GM19395 (cell line): ENCODE measurements at regions not wholly inside any gene's neighbourhood (a gene's known extent, or its start where the extent isn't known, plus 50 kb on each side); places are given as distances from the start of the nearest gene placed in this dataset.

ENCODE experiments used
- ATAC-seq: cut with Tn5 transposase; IDR thresholded peaks from one replicate; pipeline ENCODE4 v1.9.1; 2021; ENCODE audit warnings: mild to moderate bottlenecking, moderate library complexity; ENCODE audit not compliant: unreplicated experiment

GRCh38 chr13:105957769-105958438 lies 577.6 kb downstream of the EFNB2 start:
- no peak for ATAC-seq

DNA sequence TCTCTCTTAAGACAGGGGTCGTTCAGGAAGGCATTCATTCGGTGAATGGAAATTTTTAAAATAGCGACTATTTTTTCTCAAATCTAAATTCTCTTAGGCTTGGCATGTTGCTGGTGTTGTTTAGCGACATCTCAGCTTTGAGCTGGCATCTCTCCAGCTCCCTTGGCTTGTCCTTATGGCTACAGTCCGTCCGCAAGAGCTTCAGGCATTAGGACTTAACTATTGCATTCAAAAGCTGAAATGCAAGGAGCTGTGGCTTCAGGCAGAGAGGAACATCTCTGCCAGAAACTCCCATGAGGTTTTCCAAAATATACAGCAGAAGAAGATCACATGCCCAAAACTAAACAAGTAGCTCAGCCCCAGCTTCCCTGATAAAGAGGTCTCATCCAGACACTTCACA lies 578.5 kb downstream of the EFNB2 start:
- no peak for ATAC-seq

DNA sequence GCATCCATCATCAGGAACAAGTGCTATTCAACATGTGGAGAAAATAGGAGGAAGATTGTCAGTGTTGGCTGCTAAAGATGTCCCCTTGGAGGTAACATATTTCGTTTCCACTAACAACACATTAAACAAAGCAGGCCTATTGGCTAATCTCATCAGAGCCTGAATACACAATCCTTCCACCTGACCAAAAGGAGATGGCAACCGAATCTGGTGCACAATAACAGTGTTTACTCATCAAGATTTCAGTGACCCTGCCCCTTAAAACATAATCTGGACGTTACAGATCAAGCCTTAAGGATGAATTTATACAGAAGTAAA lies 582.5 kb downstream of the EFNB2 start:
- no peak for ATAC-seq

GRCh38 chr13:105952233-105952972 lies 583.1 kb downstream of the EFNB2 start:
- ATAC-seq, result peak; percentile 71

- ATAC-seq, result no peak
Observed at GRCh38 chr13:105948143-105948542, 587.3 kb downstream of the EFNB2 start.

GRCh38 chr13:105940882-105941281 lies 594.6 kb downstream of the EFNB2 start:
- no peak for ATAC-seq

DNA sequence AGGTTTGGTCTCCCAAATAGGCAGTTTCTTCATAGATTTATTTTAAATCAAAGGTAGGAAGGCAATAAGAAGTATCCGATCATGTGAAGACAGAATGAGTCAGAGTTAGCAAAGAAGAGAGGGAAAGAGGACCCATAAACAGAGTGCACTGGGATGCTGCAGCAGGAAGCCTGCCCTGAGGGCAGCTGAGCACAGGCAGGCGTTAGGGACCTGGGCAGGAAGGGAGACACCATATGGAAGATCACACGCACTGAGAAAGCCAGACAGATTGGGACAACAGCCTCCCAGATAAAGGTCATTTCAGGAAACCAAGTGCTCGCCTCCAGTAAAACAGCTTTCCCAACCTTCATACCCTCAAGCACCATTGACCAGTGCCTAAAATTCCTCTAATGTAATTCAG lies 598.0 kb downstream of the EFNB2 start:
- no peak for ATAC-seq

- no peak for ATAC-seq
Observed at GRCh38 chr13:105936816-105937215, 598.6 kb downstream of the EFNB2 start.

DNA sequence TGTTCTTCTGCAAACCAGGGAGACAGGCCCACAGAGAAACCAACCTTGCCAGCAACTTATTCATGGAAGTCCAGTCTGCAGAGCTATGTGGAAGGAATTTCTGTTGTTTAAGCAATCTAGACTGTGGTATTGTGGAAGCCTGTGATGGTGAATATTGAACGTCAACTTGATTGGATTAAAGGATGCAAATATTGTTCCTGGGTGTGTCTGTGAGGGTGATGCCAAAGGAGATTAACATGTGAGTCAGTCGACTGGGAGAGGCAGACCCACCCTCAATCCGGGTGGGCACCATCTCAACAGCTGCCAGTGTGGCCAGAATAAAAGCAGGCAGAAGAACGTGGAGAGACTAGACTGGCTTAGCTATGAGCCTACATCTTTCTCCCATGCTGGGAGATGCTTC lies 606.0 kb downstream of the EFNB2 start:
- ATAC-seq, result no peak

GRCh38 chr13:105928901-105929300 lies 606.6 kb downstream of the EFNB2 start:
- ATAC-seq, result no peak

GRCh38 chr13:105928048-105928447 lies 607.4 kb downstream of the EFNB2 start:
- ATAC-seq, result no peak

- no peak for ATAC-seq
Observed at GRCh38 chr13:105925496-105925895, 610.0 kb downstream of the EFNB2 start.

DNA sequence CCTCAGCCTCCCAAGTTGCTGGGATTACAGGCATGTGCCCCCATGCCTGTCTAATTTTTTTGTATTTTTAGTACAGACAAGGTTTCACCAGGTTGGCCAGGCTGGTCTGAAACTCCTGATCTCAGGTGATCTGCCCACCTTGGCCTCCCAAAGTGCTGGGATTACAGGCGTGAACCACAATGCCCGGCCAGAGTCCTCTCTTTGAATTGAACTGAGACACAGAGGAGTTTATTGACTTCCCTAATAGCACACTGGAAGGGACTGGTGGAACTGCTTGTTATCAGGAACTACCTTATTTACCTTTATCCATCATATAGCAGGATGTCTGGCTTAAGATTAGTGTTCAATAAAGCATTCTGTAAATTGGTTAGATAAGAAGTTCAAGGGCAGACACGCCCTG lies 613.8 kb downstream of the EFNB2 start:
- no peak for ATAC-seq

DNA sequence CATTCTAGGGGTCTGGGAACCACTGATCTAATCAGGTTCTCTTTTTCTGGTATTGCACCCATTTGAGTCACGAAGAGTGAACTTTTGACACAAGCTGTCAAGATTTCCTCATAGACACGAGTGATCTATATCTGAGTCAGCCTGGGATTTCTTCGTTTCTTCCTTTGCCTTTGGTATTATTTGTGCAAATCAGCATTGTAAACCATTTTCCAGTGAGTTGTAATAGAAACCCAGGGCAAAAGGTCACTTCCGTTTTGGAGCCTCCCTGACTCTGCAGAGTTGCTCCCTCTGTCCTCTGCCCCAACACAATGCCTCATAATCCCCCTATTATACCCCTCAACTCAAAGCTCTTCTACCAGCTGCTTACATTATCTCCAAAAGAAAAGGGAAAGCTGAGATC lies 615.1 kb downstream of the EFNB2 start:
- no peak for ATAC-seq

- no peak for ATAC-seq
Observed at GRCh38 chr13:105918842-105919741, 616.4 kb downstream of the EFNB2 start.

GRCh38 chr13:105915146-105915850 lies 620.2 kb downstream of the EFNB2 start:
- ATAC-seq, result no peak

DNA sequence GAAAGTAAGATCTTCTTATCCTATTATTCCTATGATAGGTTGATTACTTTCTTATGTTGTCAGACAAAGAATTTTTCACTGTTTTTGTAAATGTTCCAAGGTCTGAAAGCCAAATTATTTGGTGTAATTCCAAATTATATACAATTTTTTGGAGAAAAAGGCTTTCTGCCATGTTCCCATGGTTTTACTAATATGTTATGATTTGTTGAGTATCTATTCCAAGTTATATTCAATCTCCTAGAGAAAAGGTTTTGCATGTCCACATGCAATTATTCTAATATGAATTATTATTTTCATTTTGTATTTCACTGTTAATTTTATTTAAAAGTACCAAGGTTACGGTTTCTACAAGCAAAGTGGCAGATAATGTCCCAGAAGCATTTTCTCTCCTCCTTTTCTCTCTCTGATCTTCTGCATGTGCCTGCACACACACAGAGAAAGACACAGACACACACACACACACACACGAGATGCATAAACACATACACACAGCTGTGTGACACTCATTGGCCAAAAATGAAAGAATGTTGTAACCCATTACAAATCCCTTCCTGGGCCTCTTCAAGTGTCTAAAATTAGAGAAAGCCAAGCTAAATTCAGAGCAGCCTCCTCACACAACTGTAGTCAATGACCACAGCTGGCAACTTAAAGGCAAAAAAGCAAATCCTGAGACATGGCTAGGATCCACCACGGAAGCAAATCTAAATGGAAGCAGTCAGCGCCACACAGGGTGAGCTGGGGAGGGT lies 621.0 kb downstream of the EFNB2 start:
- no peak for ATAC-seq

- no peak for ATAC-seq
Observed at GRCh38 chr13:105908586-105908985, 626.9 kb downstream of the EFNB2 start.

- no peak for ATAC-seq
Observed at GRCh38 chr13:105907319-105908019, 628.0 kb downstream of the EFNB2 start.

GRCh38 chr13:105906746-105907145 lies 628.7 kb downstream of the EFNB2 start:
- no peak for ATAC-seq
